HUDEP-2 (cell line): ENCODE measurements at regions not wholly inside any gene's neighbourhood (a gene's known extent, or its start where the extent isn't known, plus 50 kb on each side); places are given as distances from the start of the nearest gene placed in this dataset.

Experiments
- DNase-seq, 76 experiments: peaks; one replicate each; lab custom pipeline; 2025; ENCODE audit not compliant: unreplicated experiment in 76 of 76; lab: John Stamatoyannopoulos, UW

GRCh38 chr6:169048865-169049205, 204.8 kb downstream of the THBS2 start:
- DNase-seq, result no peak

- no peak for DNase-seq
Measured at GRCh38 chr6:169048185-169048864, 205.3 kb downstream of the THBS2 start.

- no peak for DNase-seq
Measured at GRCh38 chr6:169047345-169047744, 206.3 kb downstream of the THBS2 start.

DNA sequence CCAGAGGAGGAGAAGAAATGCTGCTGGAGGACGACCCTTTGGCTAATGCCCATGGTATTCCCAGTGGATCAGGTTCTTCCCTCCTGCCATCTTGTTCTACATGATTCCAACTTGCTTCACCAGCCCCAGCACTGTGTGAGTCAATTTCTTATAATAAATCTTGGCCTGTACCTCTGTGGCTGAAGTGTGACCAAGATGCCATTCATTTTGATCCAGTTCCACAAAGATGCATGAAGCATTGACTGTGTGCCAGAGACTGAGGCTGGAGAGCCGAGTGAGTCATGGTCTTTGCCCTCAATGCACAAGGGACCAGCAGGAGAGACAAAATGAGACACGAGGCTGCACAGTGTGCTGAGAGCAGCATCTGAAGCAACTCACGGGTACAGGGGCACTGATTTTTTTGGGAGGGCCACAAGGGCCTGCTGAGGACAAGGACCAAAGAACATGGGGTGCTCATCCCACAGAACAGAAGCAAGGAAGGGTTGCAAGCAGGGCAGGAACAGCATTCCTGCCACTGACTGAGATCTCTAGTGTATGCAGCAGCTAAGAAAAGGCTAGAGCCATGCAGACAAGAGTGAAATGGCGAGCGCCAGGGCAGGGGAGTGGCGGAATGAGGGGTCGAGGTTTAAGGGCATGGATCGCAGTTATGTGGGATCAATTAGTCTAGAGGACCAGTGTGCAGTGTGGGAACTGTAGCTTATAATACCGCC, 207.0 kb downstream of the THBS2 start:
- no peak for DNase-seq

DNA sequence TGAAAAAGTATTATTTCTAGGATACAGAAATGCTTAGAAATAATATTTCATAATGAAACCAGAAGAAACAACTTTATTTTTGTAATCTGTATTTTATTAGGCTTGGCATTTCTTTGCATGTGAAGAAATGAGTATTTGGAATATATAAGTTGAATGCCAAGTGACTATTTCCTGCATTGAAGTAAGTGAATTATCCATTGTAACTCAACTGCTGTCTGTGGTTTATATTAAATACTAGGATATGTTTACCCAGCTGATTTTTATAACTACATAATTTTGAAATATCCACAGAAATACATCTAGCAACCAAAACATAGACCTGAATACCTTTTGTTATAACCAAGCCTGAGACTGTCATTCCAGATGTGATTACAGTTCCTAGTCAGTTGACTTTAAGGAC, 207.6 kb downstream of the THBS2 start:
- no peak for DNase-seq

DNA sequence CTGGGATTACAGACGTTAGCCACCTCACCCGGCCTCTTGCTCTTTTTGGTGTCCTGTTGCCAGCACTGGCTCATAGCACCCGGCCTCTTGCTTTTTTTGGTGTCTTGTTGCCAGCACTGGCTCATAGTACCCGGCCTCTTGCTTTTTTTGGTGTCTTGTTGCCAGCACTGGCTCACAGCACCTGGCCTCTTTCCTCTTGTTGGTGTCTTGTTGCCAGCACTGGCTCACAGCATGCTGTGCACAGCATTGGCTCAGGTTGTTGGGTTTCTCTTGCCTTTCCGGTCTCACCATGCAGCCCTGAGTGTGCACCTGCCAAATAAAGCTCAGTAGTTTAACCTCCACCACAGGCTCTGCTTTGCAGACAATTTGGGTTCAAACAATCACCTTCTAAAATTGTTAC, 208.2 kb downstream of the THBS2 start:
- DNase-seq, result no peak

GRCh38 chr6:169044381-169045230, 209.0 kb downstream of the THBS2 start:
- DNase-seq, result no peak

- no peak for DNase-seq
Measured at GRCh38 chr6:169042061-169042460, 211.6 kb downstream of the THBS2 start.

GRCh38 chr6:169041078-169041477, 212.6 kb downstream of the THBS2 start:
- no peak for DNase-seq

- no peak for DNase-seq
Measured at GRCh38 chr6:169038691-169039090, 215.0 kb downstream of the THBS2 start.

- DNase-seq, result no peak
Measured at GRCh38 chr6:169035385-169036240, 218.0 kb downstream of the THBS2 start.

DNA sequence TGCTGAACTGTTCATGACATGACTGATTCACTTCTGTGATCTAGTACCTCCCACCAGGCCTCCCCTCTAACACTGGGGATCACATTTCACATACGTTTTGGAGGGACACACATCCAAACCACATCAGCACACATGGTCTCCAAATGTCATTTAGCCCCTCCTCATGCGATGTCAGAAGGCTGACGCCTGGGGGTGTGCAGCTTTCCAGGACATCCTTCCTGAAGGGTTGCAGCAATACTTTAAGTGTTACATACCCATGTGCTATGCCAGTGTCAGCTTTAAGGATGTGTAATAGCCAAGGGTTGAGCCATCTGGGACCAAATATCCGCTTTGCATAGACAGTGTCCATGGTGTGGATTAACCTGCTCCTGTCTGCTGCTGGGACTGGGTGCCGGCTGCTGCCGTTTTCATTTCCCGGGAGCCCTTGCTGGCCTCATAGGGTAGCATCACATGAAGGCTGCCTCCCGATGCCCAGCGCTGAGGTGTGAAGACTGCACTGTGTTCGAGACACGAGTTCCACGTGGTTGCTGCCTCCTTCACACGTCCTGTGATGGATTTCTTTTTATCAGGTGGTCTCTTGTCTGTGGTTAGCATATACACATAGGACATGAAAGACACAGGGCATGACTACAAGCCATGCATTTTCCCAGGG, 219.0 kb downstream of the THBS2 start:
- DNase-seq, result no peak

GRCh38 chr6:169029861-169030260, 223.8 kb downstream of the THBS2 start:
- no peak for DNase-seq

DNA sequence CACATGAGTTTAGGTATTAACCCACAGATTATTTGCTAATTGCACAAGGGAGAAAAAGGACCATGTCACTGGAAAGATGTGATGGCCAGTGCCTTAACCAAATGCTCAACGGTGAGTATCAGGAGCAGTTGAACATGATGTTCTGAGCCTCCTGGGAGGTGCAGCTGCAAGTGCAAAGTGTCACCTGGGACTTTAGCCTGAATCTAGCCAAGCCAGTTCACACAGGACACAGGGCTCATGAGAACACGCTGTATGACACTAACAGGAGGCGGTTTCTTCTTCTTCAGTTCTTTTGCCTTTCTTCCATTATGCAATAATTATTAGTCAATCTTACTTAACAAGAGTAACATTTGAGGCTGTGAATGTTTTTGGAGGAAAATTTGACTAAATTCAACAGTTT, 225.3 kb downstream of the THBS2 start:
- DNase-seq, result no peak

DNA sequence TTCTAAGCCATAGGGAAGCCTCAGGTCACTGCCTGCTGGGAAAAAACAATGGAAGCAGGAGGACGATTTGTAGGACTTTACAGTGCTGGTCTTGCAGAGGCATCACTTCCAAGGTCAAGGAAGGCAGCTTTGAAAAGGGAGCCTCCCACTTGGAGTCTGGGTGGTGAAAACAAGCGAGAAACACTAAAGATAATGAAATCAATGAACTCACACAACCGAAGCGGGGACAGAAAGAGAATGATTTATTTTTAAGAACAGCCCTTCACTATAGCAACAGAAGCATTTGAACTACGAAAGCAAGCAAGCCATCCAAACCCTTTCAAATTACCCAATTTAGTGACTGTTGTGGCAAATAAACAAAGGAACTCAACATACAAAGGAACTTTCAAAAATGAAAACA, 227.5 kb downstream of the THBS2 start:
- DNase-seq, result no peak

DNA sequence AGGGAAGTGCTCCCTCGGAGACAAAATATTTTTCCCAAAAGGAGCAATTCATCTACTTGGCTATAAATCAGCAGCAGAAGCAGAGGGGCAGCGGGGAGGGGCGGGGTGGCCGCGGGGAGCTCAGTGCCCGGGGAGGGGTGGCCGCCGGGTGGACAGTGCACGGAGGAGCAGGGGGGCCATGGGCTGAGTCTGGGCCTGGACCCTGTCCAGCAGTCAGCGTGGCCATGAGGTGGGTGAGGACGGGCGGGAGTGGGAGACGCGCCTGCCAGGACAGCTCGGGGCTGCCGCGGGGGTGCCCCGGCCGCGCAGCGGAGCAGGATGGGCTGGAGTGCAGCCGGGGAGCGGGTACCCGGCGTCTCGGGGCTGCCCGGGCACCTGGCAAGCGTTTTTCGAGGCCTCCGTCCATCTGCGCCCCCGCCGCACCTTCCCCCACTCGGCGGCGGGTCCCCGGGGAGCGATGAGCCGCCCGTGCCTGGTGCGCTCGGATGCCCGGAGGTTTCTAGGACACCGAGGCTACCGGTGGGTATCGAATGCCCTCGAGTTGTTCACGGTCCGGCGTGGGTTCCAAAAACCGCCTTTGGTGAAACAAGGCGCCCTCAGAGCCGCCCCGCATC, 229.5 kb downstream of the THBS2 start:
- DNase-seq, result no peak

GRCh38 chr6:169023161-169023874, 230.3 kb downstream of the THBS2 start:
- no peak for DNase-seq

DNA sequence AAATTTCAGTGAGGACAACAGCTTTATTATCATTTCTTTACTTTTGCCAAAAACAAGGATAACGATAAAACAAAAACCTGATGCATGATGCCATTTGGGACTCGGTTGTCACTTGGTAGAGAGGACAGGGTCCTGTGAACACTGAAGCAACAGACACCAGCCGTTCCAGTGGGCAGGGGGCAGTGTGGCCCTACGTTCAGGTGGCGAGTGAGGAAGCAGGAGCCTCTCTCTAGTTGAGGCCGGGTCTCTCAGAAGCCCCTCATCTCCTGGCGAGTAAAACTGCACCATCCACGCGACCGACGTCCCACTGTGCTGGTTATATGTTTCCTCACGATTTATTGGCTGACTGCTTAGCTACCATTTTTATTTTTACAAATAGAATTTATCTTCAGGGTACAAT, 231.6 kb downstream of the THBS2 start:
- no peak for DNase-seq

DNA sequence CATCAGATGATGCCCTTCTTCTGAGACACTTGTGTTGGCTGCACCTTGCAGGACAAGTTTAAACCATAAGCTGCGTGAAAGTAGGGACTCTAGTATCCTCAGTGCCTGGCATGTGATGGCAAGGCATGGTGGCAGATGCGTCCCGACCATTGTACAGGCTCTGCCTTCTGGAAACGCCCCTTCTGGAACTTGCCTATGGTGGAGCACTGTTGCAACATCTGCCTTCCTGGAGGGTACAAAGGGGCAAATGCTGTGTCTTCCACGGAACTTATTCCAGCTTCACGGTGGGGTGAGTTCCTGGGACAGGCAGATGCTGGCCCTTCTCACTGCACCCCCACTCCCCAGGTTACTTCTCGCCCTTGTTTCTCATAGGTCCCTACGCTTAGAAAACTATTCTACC, 232.8 kb downstream of the THBS2 start:
- DNase-seq, result no peak
